ENCODE measurements at regions not wholly inside any gene's neighbourhood (a gene's known extent, or its start where the extent isn't known, plus 50 kb on each side); places are given as distances from the start of the nearest gene placed in this dataset.

DNA sequence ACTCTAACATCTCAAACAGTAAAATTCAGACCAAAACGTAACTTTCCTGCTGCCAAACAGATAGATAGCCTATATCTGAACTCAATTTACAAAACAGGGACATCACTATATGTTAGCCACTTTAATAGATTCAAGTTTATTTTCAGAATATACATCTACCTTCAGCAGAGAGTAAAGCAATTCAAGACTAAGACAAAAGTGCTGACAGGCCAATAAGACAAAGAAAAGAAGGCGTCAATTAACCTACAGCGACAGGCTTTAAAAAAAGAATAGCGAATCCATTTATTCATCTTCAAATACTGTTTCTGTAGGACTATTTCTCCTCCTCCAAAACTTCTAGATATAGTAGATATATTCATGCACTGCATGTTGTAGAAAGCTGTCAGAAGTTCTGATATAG is 333.0 kb downstream of the GRB14 start:
- DNase-seq = no peak

DNA sequence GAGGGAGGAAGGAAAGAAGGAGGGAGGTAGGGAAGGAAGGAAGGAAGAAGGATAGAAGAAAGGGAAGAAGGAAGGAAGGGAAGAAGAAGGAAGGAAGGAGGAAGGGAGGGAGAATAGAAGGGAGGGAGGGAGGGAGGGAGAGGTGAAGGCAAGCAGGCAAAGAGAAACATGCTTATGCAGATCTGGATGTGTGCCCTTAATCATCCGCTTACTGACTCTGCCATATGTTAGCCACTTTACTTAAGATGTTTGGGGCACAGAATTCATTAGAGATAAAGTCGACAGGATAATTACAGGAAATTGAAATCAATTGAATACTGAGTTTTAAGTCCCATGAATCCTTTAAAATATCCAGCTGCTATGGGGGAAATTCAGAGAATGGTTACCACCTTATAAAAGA is 334.2 kb downstream of the GRB14 start:
- no peak for DNase-seq

DNA sequence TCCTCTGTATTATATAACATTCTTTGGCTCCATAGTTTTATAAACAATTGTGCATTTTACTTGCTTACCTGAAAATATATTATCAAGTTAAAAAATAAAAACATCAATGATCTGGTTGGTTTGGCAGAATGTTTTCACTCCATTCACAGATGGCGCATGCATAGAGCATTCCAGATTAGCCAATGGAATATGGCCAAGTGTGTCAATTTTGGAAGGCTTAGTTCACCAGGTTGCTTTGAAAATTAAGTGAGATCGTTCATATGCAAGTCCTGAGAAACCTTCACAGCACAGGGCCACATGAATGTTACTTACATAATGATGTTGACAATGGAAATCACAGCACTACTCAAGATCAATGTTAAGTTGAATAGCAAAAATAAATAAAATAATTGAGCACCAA is 335.7 kb downstream of the GRB14 start:
- DNase-seq = no peak

DNA sequence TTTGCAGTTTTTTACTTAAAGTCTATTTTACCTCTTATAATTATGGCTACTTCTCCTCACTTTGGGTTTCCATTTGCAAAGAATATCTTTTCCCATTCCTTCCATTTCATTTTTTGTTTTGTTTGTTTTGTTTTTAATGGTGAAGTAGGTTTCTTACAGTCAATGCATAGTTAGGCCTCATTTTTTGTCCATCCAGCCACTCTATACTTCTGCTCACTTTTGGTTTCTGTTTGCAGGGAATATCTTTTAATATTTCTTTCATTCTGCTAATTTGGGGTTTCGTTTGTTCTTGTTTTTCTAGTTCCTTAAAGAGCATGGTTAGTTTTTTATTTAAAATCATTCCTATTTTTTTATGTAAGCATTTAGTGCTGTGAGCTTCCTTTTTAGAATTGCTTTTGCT is 339.4 kb downstream of the GRB14 start:
- no peak for DNase-seq

DNA sequence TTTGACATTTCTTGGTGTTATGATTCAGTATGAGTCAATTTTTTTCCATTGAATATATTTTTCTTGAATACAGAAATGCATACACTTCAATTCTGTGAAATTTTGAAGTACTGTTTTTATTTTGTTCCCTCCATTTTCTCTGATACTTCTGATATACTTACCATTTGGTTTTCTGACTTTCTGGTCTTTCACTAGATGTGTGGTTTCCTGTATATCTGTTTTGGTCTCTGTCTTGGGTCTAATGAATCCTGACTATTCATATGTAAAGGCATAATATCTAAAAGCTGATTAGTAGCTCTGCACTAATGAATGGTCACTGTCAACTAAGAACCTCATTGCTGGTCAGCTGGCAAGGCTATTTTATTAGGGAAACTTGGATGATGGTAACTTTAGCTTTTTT is 345.6 kb downstream of the GRB14 start:
- DNase-seq = no peak

DNA sequence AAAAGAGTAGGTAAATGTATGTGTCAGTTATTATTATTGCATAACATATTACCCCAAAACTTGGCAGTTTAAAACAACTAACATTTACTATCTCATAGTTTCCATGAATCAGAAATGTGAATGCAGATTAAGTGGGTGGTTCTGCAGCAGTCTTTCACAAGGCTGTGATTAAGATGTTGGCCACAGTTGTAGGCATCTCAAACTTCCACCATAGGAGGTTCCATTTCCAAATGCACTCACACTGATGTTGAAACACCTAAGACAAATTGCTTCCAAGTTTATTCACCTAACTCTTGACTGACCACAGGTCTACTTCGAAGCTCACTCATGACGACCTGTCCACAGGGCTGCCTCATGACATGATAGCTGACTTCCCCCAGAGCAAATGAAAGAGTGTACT is 360.8 kb downstream of the GRB14 start:
- no peak for DNase-seq

DNA sequence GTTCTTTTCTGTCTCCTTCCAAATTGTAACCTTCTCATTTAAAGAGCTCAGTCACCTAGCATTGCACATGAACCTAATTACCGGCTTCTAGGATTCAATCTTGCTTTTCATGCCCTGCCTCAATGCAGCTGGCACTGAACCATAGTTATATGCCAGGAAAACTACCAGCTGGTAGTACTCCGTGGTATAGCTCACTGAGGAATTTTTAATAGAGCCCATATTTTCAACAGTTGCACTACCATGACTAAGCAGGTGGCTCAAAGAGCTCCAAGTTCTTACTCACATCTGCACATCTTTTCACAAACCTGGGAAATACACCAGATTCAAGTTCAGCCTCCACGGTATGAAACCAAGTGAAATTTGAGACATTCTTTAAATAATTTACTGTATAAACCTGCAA is 363.5 kb downstream of the GRB14 start:
- DNase-seq = no peak

DNA sequence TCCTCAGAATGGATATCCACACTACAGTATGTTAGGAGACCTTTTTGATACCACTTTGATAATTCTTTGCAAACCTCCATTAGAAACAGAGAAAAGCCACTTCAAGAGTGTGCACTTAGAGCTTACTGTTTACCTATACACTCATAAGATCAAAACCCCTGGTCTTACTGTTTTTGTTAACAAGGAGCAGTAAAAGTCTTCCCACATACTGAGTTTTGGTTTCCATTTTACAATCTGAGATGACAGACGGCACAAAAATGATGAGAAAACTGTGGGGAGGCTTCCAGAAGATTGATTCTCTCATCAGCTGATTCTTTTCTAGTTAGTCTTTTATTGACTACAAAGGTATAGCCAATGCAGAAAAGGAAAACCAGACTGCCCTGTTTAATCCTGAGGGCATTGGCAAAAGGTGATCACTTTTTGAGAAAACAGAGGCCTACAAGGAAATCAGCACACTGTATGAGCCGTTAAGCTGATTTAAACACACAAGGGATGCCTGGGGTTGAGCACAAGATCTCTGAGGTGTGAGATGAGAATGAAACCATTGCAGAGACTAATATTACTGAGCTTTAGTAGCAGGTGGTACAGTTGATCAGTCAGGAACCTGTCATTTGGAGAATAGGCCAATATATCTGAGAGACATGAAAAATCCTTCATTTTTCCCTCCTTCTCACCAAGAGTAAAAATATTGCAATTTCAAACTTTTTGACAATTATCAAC is 368.6 kb downstream of the GRB14 start:
- no peak for DNase-seq

DNA sequence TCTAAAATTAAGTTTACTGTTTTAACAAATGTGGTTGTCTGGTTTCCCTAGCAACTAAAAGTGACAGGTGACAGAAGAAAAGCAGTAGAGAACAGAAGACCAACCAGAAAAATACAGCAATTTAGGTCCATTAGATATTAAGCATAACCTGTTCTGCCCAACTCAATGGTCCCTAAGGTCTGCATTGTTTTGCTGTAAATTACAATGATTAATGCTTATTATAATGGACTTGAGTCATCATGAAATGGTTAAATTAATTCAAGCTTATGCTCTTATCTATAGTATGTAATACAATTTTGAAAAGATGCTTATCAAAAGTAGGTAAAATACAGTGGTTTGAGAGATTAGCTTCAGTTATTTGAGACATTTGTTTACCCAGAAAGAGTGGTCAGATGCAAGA is 378.0 kb downstream of the GRB14 start:
- no peak for DNase-seq

DNA sequence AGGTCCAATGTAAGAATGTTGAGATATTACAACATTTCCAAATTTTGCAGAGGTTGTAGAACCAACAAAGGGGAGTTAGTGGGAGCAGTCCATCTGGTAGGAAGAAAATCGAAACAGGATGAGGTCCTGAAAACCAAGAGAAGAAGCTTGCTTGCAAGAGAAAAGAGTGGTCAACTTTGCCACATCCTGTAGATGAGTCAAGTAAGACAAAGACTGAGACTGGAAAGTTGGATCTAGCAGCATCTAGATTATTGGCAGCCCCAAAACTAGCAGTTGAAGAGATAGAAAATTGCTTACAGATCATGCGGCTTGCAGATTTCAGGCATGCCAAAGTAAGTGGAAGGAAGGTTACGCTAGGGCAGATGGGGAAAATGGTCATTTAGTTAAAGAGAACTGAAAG is 378.9 kb downstream of the GRB14 start:
- DNase-seq = no peak

DNA sequence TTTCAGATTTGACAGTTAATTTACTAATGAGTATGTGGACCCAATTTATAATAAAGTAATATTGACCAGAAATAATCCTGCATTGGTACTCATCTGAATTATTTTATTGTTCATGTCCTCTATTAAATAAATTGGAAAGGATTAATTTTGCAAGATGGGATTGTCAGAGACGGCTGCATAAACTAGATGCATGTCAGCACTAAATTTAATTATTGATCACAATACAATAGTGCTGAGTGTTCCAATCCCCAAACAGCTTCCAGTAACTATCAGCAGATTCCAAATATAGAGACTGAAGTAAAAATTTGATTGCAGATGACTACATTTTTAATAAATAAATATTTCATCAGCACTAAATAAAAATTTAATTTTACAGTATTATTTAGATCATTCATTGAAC is 387.2 kb downstream of the GRB14 start:
- no peak for DNase-seq

DNA sequence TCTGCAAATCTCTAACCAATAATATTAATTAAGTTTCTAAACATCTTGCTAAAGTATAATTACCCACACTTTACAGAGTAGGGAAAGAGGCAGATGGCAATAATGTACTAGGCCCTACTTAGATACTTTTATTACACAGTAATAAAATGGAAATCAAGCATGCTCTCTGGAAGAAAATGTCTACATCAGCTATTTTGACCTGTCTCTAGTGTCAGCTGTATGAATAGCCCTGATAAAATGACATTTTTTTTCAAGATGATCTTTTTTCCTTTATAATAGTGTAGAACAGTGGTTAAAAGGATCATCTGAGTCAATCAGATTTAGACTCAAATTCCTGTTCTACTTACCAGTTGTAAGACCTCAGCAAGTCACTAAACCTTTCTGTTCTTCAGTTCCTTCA is 397.3 kb downstream of the GRB14 start:
- no peak for DNase-seq

DNA sequence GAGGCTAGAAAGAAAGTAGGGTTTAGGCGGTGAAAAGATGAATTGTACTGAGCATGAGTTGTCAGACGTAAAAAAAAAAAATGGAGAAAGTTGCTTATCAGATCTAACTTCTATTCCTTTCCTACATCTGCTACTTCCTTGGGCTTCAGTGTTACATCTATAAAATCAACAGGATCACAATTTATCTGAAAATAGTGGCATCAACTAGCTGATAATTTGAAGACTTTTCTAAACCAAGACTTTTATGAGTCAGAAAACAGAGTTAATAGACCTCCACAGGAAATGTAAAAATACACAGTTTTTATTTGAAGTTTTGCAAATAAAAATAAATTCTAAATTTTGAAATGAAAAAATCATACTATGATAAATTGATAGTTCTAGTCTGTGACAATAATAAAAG is 399.8 kb downstream of the GRB14 start:
- no peak for DNase-seq

DNA sequence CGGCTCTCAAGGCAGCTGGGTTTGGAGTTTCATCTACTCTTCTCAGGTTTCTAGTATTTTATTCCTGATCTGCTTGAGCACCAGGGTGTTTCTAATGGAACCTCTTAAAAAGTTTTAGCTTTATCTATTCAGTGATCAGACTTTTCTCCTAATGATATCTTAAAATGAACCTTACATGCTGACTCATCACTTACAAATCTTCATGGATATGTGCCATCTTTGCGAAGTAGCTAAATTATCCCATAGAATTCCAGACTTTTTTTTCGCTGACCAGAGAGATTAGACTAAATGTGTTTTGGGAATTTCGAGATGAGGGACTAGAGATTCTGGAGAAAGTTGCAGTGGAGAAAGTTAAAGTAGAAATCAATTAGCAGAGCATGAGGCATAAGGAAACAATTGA is 401.0 kb downstream of the GRB14 start:
- no peak for DNase-seq

DNA sequence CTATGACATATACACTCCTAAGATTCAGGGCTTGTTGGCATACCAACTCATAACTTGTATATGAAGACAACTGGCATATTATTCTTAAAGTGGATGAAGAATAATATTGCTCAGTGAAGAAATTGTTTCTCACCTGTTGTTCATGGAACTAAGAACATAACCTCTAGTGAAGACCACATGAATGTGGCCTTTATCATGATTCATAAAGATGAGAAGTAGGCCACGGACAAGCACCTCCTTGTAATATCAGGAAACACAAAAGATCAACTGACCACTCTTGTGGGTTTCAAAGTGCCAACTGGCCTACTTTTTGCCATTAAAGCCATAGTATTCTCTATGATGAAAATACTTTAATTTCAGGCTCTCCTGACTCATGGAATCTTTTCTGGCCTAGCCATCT is 407.4 kb downstream of the GRB14 start:
- no peak for DNase-seq

DNA sequence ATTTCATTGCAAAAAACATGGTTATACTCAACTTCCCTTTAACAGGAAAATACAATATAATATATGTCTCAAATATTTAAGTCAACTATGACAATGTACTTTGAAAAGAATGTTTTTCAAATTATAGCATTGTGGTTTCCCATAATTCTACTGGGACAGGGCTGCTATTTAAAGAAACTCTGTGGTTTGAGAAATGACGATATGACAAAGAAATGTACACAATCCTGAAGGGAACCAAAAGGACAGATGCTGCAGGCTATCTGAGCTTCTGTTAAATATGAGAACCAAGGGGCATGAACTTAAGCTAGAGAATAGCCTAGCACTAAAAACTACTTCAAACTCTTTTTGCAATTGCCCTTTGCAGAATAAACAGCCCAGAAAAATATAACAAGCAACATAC is 415.9 kb downstream of the GRB14 start:
- DNase-seq = no peak

DNA sequence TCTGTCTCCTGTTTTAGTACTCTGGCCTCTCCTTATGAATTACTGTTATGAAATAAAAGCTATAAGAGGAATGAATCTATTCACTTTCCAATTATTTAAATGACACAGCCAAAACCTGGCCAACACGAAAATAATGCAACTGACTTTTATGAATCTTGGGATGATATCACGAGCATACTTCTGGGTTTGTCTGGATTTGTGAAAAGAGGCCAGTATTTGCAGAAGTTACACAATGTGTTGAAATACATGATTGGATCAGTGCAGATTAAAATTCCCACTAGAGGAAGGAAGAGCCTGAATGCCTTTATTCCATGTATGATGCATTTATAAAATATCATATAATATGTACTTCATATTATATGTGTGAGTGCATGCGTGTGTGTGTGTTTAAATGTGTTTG is 418.2 kb downstream of the GRB14 start:
- no peak for DNase-seq

DNA sequence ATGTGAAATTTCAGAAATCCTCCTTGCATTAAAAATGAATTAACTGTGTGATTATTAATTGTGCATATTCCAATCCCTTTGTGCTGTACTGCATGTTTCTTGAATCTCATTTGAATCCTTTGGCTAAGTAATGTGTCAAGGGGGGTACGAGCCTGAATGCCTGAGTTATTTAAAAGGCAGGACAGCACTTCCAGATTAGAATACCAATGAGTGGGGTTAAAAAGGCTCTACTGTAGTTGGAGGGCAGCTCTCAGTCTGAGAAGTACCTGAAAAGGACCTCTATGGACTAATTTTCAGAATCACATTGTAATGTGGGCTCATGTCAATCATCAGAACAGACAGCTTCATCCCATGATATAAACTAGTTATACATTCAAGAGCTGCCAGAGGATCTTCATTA is 423.0 kb downstream of the GRB14 start:
- DNase-seq = no peak

DNA sequence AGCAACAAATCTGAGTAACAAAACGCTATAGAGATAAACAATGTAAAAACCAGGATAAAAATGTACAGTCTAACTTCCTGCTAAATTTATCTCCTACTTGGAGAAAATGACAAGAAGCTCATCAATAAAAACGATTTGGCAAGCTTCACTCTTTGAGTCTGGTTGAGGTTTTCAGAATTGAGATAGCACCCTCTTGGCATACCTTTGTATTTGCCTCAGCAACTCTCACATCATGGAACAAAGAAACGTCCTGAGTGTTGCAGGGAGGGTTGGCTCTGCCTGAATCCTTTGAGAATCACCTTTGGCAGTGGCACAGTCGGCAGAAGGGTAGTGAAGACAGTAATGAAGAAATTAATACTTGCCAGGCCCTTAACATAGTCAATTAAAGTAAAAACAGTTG is 430.6 kb downstream of the GRB14 start:
- DNase-seq = no peak

DNA sequence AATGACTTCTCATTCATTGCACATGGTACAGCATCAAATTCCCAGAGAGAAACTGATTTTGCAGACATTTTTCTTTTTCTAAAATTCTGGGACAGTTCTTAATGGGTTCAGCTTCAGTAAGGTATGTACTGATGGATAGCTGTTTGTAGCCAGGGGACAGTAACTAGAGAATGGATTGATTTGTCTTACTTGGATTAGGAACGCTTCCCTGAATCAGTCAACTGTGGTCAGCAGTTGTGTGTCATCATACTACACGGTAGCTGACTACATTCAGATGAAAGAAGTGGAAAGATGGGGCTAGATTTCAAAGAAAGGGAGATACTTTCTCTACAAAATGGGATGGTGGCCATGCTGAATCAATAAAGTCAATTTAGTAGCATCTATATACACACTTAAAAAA is 431.4 kb downstream of the GRB14 start:
- DNase-seq = no peak

DNA sequence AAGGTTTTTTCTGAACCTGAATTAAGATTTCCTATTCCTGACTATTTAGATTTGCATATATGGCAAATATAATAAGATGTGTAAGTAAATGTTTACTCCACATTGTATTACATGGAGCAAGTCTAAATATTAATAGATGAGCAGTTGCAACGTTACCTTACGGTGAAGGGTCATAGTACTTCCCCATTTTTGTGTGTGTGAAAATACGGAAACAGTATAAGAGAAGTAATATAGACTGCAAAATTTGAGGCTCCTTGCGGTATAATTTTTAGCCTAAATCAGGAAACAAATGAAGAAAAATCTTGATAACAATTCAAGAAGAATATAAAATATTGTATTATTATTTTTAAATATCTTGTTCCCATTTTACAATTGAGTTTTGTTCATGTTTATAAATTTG is 434.2 kb downstream of the GRB14 start:
- DNase-seq = no peak

DNA sequence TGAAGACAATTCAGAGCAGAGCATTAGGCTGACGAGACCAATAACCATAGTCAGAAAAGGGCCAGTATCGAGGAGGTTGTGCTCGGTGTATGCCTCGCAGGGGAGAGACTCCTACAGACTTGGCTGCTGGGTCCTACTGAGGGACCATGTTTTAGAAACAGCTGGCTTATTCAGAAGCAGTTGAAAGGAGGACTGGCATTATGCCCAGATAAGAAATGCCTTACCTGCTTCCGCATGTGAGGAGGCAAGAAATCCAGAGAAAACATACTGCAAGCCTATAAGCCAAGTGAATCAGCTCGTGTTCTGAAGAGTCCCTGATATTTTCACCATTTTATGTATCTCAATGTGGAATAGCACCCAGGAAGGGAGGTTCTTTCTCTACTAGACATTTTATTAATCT is 434.7 kb downstream of the GRB14 start:
- DNase-seq = no peak

DNA sequence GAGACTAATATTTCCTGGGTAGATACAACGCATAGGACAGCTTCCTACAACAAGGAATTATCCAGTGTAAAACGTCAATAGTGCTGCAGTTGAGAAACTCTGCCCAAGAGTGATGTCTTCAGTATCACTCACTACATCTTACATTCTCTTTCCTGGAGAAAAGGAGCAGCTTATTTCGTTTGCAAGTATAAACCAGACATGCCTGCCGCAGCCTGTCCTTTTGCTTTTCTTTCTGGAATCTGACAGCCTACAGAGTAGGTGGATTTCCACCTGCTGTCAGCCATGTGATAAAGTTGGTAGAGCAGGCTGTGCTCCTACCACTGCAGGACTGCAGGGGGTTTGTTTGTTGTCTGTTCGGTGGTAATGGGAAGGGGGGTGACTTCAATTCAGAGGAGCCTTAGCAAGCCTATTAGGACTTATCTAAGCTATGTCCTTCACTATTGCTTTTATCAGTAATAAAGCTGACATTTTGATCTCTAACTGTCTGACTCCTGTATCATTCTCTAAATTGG is 439.1 kb downstream of the GRB14 start:
- DNase-seq = no peak

DNA sequence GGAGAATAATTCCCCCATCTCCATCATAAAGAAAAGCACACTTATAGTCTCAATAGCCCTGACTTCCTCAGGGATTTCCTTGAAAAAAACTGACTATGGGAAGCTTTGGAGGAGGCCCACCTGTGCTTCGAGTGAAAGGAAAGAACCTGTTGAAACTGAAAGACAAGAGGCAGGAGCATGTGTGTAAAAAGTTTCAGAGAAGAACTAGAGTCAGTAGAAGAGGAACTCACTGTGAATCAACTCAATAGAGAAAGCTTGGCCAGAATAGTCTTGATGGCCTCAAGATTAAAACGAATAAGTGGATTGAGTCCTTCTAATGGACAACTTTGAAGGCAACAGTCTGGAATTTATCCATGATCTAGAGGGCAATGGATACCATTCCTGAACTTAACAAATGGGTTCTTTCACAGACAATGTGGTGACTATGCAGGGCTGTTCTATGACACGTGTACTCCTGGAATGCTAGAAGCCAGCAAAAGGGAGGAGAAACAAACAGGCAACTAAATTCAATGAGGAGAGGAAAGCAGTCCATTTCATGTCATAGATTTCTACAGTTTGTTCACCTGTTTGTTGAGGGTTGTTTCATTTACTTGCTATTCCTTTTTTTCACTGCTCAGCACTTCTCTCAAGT is 442.3 kb downstream of the GRB14 start:
- no peak for DNase-seq

DNA sequence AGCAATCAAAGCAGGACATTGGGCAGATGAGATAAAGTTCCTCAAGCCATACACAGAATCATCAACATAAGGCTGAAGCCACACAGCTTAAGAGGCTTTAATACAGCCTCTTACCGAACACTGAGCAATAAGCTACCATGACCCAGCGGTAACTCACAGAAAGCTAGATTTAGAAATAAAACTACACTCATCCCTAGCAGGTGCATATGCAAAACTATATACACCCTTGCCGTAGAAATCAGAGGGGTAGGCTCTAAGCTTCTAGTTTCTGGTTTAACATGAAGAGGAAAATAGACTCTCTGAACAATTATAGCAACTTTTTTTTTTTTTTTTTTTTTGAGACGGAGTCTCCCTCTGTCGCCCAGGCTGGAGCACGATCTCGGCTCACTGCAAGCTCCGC is 428.8 kb upstream of the FIGN start:
- no peak for DNase-seq

Measured in C1 segment of cervical spinal cord (tissue), 14 donors.